ENCODE measurements at regions not wholly inside any gene's neighbourhood (a gene's known extent, or its start where the extent isn't known, plus 50 kb on each side); places are given as distances from the start of the nearest gene placed in this dataset.

GRCh38 chr11:69986440-69986787 is 91.7 kb upstream of the ANO1 start:
- H3K9me3 ChIP-seq, result no peaks in the 10 kb centered on the region
- peak overlapping the region in 2 of 4 donors; percentile 35 to 48 for H3K27ac ChIP-seq
- TF ChIP-seq POLR2A (IDR thresholded peaks at IDR 0.05) (no peak), CTCF (IDR thresholded peaks at IDR 0.05 in 4 of 5, conservative IDR thresholded peaks at IDR 0.05 in 1 of 5) (no peak)
- H3K4me3 ChIP-seq, result peak overlapping the region in 3 of 4 donors; percentile 17 to 36 (median 27)
- no peaks in the 10 kb centered on the region for H3K4me1 ChIP-seq
- H3K27me3 ChIP-seq, result peaks cover 37 to 43% (median 42%) of the 10 kb centered on the region in 3 donors
- no peak for ATAC-seq
- no peak for DNase-seq
- intact Hi-C loops (cut with DNase I; ENCODE audit: low total_unique reads) (no loop called here), in situ Hi-C loops (cut with MboI; ENCODE audit: low sequenced_read_pairs in 4 of 4) (no loop called here)
- no peaks in the 10 kb centered on the region for H3K36me3 ChIP-seq

- no peaks in the 10 kb centered on the region for H3K36me3 ChIP-seq
- DNase-seq (no peak), ATAC-seq (no peak)
- intact Hi-C loops (cut with DNase I; ENCODE audit: low total_unique reads) (no loop called here), in situ Hi-C loops (cut with MboI; ENCODE audit: low sequenced_read_pairs in 4 of 4) (no loop called here)
- H3K9me3 ChIP-seq, result no peaks in the 10 kb centered on the region
- no peak overlapping the region for H3K4me3 ChIP-seq
- peak overlapping the region in 2 of 4 donors; percentile 10 to 18 for H3K27ac ChIP-seq
- no peak for TF ChIP-seq POLR2A (IDR thresholded peaks at IDR 0.05)
- H3K4me1 ChIP-seq, result no peaks in the 10 kb centered on the region
- peaks cover 37 to 43% (median 40%) of the 10 kb centered on the region in 3 donors for H3K27me3 ChIP-seq
These were observed 91.3 kb upstream of the ANO1 start for GRCh38 chr11:69986830-69987229.

GRCh38 chr11:69992026-69992425 is 86.1 kb upstream of the ANO1 start:
- in situ Hi-C loops (cut with MboI; ENCODE audit: low sequenced_read_pairs in 4 of 4), result no loop called here
- Histone ChIP-seq H3K4me3 (no peak overlapping the region), H3K27me3 (peaks cover under 1 to 5% (median 3%) of the 10 kb centered on the region in 3 donors), H3K9me3 (no peaks in the 10 kb centered on the region), H3K36me3 (no peaks in the 10 kb centered on the region), H3K27ac (no peak overlapping the region), H3K4me1 (no peaks in the 10 kb centered on the region)
- TF ChIP-seq POLR2A (IDR thresholded peaks at IDR 0.05) (no peak), CTCF (IDR thresholded peaks at IDR 0.05 in 4 of 5, conservative IDR thresholded peaks at IDR 0.05 in 1 of 5) (no peak)
- DNase-seq (no peak), ATAC-seq (no peak)
- intact Hi-C loops (cut with DNase I; ENCODE audit: low total_unique reads), result no loop called here

- no peaks in the 10 kb centered on the region for H3K36me3 ChIP-seq
- TF ChIP-seq CTCF (IDR thresholded peaks at IDR 0.05 in 4 of 5, conservative IDR thresholded peaks at IDR 0.05 in 1 of 5), result no peak
- no peak for TF ChIP-seq POLR2A (IDR thresholded peaks at IDR 0.05)
- H3K27me3 ChIP-seq, result peaks cover 0 to 5% (median 0%) of the 10 kb centered on the region in 3 donors
- no peaks in the 10 kb centered on the region for H3K4me1 ChIP-seq
- H3K4me3 ChIP-seq, result no peak overlapping the region
- in situ Hi-C loops (cut with MboI; ENCODE audit: low sequenced_read_pairs in 4 of 4) (no loop called here), intact Hi-C loops (cut with DNase I; ENCODE audit: low total_unique reads) (no loop called here)
- DNase-seq (no peak), ATAC-seq (no peak)
- no peak overlapping the region for H3K27ac ChIP-seq
- H3K9me3 ChIP-seq, result no peaks in the 10 kb centered on the region
These were observed 85.0 kb upstream of the ANO1 start for GRCh38 chr11:69992943-69993694.

- TF ChIP-seq POLR2A (IDR thresholded peaks at IDR 0.05) (no peak), CTCF (IDR thresholded peaks at IDR 0.05 in 4 of 5, conservative IDR thresholded peaks at IDR 0.05 in 1 of 5) (no peak)
- no peak for ATAC-seq
- in situ Hi-C loops (cut with MboI; ENCODE audit: low sequenced_read_pairs in 4 of 4), result no loop called here
- no peaks in the 10 kb centered on the region for H3K4me1 ChIP-seq
- H3K4me3 ChIP-seq, result no peak overlapping the region
- no peaks in the 10 kb centered on the region for H3K9me3 ChIP-seq
- no peaks in the 10 kb centered on the region for H3K36me3 ChIP-seq
- H3K27me3 ChIP-seq, result no peaks in the 10 kb centered on the region
- no peak for DNase-seq
- no peak overlapping the region for H3K27ac ChIP-seq
- intact Hi-C loops (cut with DNase I; ENCODE audit: low total_unique reads), result no loop called here
These were observed 83.3 kb upstream of the ANO1 start for GRCh38 chr11:69994810-69995209.
